ENCODE measurements at regions not wholly inside any gene's neighbourhood (a gene's known extent, or its start where the extent isn't known, plus 50 kb on each side); places are given as distances from the start of the nearest gene placed in this dataset.

DNA sequence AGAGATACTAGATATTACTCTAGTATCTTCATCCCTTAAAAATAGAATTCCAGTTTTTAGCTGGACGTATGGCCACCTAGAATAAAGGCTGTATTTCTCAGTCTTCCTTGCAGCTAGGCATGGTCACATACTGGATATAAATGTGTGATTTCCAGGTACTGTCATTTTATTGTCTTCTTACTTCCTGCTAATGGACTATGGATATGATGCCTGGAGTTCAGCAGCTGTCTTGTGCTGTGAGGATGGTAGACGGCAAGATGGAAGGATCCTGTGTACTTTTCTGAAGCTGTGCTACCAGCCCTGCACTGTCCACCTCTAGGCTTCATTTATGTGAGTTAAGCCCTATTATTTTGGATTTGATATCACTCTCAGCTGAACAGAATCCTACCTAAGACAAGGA, 83.4 kb downstream of the EBLN2 start:
- TF ChIP-seq, protein P1, sequence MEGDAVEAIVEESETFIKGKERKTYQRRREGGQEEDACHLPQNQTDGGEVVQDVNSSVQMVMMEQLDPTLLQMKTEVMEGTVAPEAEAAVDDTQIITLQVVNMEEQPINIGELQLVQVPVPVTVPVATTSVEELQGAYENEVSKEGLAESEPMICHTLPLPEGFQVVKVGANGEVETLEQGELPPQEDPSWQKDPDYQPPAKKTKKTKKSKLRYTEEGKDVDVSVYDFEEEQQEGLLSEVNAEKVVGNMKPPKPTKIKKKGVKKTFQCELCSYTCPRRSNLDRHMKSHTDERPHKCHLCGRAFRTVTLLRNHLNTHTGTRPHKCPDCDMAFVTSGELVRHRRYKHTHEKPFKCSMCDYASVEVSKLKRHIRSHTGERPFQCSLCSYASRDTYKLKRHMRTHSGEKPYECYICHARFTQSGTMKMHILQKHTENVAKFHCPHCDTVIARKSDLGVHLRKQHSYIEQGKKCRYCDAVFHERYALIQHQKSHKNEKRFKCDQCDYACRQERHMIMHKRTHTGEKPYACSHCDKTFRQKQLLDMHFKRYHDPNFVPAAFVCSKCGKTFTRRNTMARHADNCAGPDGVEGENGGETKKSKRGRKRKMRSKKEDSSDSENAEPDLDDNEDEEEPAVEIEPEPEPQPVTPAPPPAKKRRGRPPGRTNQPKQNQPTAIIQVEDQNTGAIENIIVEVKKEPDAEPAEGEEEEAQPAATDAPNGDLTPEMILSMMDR (IDR thresholded peaks at IDR 0.05) = no peak
- TF ChIP-seq POLR2A (IDR thresholded peaks at IDR 0.05) = no peak
